Bronchial epithelial cell (primary cell): ENCODE measurements at regions not wholly inside any gene's neighbourhood (a gene's known extent, or its start where the extent isn't known, plus 50 kb on each side); places are given as distances from the start of the nearest gene placed in this dataset.

Experiments
- DNase-seq: peaks from one replicate; pipeline ENCODE4 v3.0.0-alpha.2; 2010; ENCODE audit warnings: low read depth
- FAIRE-seq: peaks from 2 replicates; lab custom pipeline; 2011; peaks lifted over from hg19 to GRCh38; lab: Jason Lieb, UNC
- H3K27me3 ChIP-seq: 2 replicates; pipeline ENCODE4 v1.5.1; 2011; ENCODE audit warnings: low read length; ENCODE audit not compliant: control insufficient read depth, insufficient read depth
- H3K36me3 ChIP-seq: 2 replicates; pipeline ENCODE4 v1.5.1; 2011; ENCODE audit warnings: low read length; ENCODE audit not compliant: control insufficient read depth, insufficient read depth
- H3K4me3 ChIP-seq: 2 replicates; pipeline ENCODE4 v1.5.1; 2011; ENCODE audit warnings: mild to moderate bottlenecking, low read depth, low read length, control low read depth
- CTCF ChIP-seq: IDR thresholded peaks from 2 replicates; pipeline ENCODE4 v1.5.1; 2011; ENCODE audit warnings: mild to moderate bottlenecking, moderate library complexity, low read length, control low read depth, inconsistent platforms; ENCODE audit not compliant: insufficient read depth, severe bottlenecking

DNA sequence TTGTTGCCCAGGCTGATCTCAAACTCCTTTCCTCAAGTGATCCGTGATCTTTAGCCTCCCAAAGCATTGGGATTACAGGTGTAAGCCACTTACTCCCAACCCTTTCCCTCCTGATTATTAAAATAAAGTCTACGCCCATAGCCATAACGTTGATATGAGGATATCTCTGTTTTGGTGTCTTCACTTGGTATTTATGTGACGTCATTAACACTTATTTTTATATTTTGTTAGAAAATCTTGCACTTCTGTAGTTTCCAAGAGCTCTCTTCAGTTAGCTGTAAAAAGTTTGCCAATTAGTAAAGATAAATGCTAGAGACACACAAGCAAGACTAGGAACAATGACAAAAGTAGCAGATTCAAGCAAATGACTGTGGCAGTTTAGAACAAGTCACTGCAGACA, 115.6 kb upstream of the HSF2 start:
- FAIRE-seq: no peak
- Histone ChIP-seq H3K27me3 (no peaks in the 10 kb centered on the region), H3K4me3 (no peak overlapping the region), H3K36me3 (no peaks in the 10 kb centered on the region)
- no peak for TF ChIP-seq CTCF
- DNase-seq: no peak

DNA sequence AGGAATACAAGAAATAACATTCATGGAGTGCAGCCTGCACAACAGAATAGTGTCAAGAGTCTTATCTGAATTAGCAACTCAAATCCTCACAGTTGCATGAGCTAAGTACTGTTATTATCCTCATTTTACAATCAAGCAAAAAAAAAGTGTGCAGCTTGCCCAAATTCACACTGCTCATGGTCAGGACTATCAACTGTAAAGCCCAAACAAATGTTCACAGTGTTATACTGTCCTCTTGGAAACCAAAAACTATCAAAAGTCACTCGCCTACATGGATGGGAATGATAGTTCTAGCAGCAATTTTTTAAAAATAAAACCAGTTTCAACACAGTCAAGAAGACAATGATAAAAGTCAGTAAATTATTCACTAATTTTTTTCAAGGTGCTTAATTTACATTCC, 114.6 kb upstream of the HSF2 start:
- no peaks in the 10 kb centered on the region for H3K27me3 ChIP-seq
- DNase-seq: no peak
- TF ChIP-seq CTCF: no peak
- H3K4me3 ChIP-seq: no peak overlapping the region
- FAIRE-seq: no peak
- H3K36me3 ChIP-seq: no peaks in the 10 kb centered on the region

DNA sequence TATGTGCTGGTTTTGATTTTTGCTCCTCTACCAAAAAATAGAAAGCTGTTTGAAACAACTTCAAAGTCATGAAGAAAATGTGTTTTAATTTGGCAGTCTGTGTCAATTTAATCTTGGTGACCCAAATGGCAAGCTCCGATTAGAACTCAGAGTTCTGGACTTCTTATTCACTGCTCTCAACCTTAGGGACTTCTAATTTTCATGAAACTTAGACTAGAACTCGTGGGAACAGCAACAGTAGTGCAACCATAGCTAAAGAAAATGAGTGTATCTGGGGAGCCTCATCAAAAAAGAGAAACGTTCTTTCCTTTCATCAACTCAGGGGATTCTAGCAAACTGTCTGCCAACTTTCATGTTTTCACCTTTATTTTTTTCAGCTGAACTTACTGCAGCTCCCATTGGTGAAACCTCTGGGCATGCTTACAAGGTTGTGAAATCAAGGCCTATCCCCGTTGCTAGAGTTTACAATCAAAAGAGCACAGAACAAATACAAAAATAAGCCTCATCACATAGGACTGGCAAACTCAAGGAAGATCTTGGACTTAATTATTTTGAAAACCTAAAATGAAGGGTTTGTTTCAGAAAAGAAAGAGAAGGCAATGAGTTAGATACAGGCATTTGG, 114.0 kb upstream of the HSF2 start:
- H3K27me3 ChIP-seq: no peaks in the 10 kb centered on the region
- H3K36me3 ChIP-seq: no peaks in the 10 kb centered on the region
- FAIRE-seq (peak; percentile 50), DNase-seq (no peak)
- no peak for TF ChIP-seq CTCF
- H3K4me3 ChIP-seq: no peak overlapping the region

- DNase-seq: peak; percentile 7
- no peak overlapping the region for H3K4me3 ChIP-seq
- no peak for TF ChIP-seq CTCF
- H3K27me3 ChIP-seq: no peaks in the 10 kb centered on the region
- FAIRE-seq: no peak
- no peaks in the 10 kb centered on the region for H3K36me3 ChIP-seq
Observed at GRCh38 chr6:122286512-122286911, 112.9 kb upstream of the HSF2 start.

DNA sequence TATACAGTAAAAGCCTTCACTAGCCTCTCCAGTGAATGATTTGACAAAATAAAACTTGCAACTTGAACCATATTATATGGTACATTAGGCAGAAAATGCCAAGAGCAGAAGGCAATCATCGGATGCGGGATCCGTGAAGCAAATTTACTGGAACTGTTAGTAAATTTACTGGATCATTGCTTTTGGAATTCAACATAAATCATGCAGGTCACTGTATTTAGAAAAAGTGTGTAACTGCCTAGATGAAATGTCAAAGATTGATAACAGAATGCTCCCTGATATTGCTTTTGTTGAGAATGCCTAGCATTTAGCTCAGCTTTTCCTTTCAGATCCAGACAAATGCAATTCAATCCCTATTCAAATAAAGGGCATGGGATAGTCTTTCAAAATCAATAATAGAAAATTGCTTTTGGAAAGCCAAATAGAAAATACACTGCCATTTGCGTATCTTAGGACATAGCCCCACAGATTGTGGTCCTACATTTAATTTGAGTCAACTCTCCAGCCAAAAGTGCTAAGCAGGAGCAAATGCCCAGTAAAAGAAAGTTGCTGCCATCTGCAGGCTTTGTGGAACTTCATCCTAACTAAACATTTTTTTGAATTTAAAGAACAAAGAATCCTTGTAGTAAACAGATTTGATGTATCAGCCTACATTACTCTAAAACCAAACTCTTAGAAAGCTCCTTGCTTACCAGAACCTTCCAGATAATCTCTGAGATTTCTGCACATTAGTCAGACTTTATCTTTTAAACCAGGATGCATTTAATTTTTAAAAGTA, 109.5 kb upstream of the HSF2 start:
- FAIRE-seq (no peak), DNase-seq (peak; percentile 7)
- H3K4me3 ChIP-seq: no peak overlapping the region
- no peaks in the 10 kb centered on the region for H3K36me3 ChIP-seq
- H3K27me3 ChIP-seq: no peaks in the 10 kb centered on the region
- TF ChIP-seq CTCF: peak; percentile 3

DNA sequence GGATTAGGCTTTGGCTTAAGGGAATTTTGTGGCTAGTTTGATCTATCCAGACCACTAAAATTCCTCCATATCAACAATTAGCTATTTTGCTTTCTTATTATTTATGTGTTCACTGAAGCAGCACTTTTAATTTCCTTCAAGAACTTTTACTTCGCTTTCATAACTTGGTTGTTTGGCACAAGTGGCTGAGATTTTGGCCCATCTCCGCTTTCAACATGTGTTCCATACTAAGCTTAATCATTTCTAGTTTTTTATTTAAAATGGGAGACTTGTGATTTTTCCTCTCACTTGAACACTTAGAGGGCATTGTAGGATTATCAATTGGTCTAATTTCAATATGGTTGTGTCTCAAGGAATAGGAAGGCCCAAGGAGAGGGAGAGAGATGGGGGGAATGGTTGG, 102.4 kb upstream of the HSF2 start:
- DNase-seq (no peak), FAIRE-seq (no peak)
- no peaks in the 10 kb centered on the region for H3K27me3 ChIP-seq
- H3K36me3 ChIP-seq: no peaks in the 10 kb centered on the region
- H3K4me3 ChIP-seq: no peak overlapping the region
- TF ChIP-seq CTCF: no peak
